ENCODE measurements at regions not wholly inside any gene's neighbourhood (a gene's known extent, or its start where the extent isn't known, plus 50 kb on each side); places are given as distances from the start of the nearest gene placed in this dataset.

DNA sequence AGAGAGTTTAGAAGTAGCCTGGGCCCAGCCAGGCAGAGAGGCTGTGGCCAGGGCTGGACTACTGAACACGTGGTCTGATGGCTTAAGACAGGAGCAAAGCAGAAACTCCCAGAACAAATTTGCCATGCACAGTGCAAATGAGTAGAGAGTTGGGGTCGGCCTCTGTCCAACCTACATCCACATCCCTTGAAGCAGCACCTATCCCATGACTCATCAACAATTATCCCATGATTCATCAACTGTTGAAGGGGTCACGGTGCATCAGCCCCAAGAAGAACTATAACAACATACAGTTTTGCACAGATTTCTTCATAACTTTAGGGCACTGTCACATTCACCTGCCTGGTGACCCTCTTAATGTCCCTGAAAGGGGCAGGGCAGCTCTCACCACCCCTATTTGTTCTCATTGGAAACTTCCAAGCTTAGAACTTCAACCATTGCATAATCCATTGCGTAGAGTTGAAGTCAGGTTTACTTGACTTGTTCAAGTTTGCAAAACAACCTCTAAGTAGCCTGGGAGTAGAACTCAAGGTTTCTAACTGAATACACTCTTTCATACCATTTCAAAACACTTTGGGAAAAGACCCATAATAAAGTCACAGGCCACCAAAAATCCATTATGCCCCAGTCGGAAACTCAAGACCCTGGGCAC, 235.2 kb upstream of the CDH5 start:
- TF ChIP-seq, protein P1, sequence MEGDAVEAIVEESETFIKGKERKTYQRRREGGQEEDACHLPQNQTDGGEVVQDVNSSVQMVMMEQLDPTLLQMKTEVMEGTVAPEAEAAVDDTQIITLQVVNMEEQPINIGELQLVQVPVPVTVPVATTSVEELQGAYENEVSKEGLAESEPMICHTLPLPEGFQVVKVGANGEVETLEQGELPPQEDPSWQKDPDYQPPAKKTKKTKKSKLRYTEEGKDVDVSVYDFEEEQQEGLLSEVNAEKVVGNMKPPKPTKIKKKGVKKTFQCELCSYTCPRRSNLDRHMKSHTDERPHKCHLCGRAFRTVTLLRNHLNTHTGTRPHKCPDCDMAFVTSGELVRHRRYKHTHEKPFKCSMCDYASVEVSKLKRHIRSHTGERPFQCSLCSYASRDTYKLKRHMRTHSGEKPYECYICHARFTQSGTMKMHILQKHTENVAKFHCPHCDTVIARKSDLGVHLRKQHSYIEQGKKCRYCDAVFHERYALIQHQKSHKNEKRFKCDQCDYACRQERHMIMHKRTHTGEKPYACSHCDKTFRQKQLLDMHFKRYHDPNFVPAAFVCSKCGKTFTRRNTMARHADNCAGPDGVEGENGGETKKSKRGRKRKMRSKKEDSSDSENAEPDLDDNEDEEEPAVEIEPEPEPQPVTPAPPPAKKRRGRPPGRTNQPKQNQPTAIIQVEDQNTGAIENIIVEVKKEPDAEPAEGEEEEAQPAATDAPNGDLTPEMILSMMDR (IDR thresholded peaks at IDR 0.05; ENCODE audit: insufficient read depth, low read depth, low read length): no peak
- TF ChIP-seq EZH2 (IDR thresholded peaks at IDR 0.05; ENCODE audit: insufficient read depth, low read length): no peak
